Lung microvascular endothelial cell (primary cell): ENCODE measurements at regions not wholly inside any gene's neighbourhood (a gene's known extent, or its start where the extent isn't known, plus 50 kb on each side); places are given as distances from the start of the nearest gene placed in this dataset.

Experiments
- DNase-seq, 2 donors: peaks; one replicate each; pipeline versions ENCODE4 v3.0.0 to v3.0.0-alpha.2; 2010; ENCODE audit warnings: low read depth in 2 of 2

DNA sequence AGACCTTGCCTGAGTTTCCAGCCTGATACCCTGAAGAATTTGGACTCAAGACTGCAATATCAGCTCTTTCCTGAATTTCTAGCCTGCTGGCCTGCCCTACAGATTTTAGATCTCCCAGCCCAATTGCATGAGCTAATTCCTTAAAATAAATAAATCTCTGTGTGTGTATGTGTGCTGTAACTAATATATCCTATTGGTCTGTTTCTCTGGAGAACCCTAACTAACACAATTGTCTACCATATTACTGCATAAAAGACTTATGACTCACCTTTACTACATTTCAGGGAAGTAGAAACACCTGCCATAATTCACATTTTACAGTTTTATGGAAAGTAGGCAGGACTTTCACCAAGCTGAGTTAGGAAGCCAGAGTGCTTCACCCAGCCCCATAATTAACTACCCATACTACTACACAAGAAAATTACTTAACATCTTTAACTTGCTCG lies 90.7 kb upstream of the BEND6 start:
- peak in 1 of 2 donors; percentile 31 for DNase-seq

DNA sequence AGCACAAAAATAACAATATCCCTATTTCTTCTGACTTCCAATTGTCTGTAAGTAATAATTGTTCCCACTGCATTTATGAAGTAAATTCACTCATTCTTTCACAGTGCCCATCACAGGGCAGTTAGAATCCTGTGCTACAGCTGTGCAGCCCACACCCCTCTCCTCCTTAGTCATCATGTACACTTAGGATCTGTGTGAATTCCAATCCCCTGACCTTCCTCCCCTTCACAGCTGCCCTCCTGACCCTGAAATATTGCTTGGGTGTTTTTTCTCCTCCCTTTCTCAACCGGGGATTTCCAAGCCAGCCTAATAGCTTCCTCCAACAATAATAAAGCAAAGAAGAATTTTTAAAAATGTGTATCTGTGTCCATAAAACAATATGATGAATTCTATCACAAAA lies 91.5 kb upstream of the BEND6 start:
- peak in 1 of 2 donors; percentile 80 for DNase-seq

DNA sequence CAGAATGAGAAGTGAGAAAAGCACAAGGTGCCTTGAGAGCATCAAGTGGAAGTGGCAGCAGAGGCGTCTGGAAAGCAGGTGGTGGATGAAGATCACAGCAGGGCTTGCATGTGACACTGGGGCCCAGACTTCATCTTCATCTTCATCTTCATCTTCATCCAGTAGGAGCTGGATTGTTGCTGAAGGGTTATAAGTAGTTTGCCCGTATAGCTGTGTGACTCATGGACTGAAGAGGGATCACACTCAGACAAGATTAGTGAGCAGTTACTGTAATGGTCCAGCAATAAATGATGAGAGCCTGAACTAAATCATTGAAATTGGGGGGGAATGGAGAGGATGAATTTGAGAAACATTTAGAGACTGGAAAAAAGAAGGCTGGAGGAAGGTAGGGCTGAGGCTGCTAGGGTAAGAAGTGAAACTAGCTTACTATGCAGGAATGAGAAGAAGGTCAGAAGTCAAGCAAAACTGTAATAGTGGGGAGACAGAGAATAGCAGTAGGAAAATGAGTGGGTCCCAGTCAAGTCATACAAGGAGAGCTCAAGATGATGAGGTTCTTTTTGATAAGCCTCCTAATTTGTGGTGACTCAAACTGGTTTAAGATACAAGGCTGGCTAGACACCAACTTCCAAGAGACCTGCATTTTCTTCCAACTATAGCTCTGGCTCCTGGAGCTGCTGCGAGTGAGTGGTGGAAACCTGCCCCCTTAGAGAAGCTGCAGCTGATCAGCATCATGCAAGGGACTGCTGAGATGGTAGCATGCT lies 92.3 kb upstream of the BEND6 start:
- DNase-seq: peak in 1 of 2 donors; percentile 45

DNA sequence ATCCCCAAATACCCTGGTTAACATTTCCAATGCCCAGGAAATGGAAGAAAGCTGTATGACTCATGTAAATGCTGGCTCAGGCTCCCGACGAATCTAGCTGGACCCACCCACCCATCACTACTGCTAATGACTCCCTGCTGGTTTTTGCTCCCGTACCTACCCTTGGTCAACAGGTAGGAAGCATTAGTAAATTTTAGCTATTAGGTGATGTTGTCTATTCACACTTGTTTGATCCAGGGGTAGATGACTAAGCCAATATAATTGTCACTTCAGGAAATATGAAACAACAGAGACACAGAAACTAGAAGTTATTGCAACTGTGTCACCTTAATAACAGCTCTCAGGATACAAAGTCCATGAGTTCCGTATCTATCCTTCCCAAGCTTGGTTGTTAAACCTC lies 94.4 kb upstream of the BEND6 start:
- peak; percentile 36 to 63 for DNase-seq

DNA sequence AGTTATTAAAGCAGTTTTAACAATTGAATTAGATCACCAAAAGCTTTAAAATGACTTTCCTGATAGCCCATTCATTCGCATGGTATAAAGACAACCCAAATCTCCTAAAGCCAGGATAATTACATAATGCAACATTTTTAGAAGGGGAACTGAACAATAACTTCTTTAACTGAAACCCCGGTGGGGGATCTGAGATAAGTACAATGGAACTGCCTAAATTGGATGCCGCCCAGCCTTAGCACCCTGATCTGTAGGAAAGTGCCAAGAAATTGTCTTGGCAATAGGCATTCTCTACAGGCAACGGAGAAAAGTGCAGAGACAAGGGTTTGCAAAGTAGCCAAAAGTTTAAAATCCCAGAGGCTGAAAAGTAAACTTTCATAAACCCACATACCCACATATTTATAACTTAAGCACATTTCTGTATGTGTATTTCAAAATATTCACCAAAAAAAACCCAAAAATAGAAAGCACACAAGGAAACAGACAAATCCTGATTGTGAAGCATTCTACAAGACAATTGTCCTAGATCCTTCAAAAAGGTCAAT lies 98.8 kb upstream of the BEND6 start:
- DNase-seq: no peak

DNA sequence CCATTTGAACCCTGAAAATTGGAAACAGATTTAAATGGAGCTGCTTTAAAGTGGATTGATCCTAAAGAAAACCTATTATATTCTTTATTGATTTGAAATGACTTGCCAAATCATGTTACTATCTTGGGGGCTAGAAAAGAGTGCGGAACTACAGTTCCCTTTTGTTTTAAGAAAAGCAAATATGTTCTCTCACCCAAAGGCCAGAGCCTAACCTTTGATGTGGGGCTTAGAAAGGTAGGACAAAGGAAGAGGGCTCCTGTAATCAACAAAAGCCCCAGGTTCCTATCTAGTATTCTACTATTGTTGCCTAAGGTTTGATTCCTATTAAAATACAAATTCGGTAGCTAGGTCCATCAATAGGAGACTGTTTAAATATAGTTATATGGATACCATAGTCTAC lies 100.8 kb upstream of the BEND6 start:
- no peak for DNase-seq

DNA sequence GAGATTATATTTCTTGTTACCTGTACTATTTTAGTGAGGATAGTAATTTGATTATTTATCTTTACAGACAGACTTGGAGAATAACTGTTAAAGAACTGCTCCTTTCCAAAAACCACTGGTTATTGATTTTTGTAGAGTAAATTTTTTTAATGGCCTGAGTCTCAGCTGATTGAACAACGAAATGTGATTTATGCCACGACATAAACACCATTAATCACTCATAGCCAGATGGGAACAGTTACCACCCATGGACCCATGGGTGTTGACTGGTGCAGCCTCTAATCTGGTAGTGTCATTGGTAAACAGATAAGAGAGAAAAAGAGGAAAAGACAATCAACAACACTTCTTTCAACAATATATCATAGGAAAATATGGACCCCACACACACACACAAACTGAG lies 101.4 kb upstream of the BEND6 start:
- DNase-seq: no peak

DNA sequence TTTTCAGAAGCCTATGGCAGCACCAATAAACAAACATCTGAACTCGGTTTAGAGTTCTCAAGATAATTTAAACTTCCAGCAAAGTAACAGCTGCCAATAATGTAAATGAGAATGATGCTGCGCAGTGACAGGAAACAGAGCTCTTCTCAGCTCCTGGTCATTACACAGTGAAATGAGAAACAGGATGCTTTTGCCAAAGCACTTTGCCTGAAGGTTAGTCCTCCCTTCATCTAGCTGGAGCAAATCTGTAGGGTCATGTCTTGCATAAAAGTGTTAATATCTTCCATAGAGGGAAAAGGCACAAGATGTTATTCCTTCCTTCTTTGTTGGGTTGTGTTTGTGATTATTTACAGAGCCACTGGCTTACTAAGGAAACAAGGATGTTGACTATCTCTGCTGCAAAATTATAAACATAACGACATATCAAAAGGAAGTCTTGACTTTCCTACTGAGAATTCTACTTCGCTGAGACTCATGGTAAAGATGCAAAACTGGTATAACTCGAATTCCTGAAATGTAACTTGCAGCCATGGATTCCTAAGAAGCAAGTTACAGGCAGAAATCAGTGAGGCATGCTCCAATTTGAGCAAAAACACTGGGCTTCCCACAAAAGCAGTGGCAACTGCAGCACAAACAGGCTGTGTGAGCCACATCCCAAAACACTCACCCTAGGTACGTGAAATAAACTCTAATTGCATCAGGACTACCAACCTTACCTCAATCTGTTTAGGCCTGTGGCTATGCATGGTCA lies 102.5 kb upstream of the BEND6 start:
- peak in 1 of 2 donors; percentile 30 for DNase-seq

DNA sequence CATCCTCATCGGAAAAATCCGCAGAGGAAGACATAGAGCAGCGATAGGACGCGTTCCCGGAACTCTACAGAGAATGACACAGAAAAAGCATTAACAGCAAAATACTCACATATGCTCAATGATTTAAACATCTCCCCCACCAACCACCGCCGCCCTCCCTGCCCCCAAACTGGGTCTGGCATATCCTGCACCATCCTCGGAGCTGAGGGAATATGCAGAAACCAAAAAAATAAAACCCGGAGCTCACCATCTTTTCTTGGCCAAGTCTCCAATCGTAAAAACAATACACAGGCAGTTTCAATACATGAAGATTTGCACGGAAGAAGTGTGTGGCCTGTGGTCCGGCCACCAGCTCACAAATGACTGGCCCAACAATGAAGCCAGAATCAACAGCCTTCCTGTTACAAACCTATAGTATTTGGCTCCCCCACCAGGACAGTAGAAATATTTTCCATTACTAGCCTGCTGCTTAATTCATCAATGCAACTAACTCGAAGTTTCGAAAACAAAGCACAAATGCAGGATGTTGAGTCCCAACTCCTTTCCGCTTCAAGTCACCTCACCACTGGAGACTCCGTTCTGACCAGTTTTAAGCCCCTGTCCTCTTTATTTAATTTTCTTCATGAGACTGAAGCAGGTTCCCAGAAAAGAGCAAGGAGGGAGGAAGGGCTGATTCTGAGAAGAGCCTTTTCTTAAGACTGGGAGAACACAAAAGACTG lies 103.2 kb upstream of the BEND6 start:
- DNase-seq: peak; percentile 94 to 95

DNA sequence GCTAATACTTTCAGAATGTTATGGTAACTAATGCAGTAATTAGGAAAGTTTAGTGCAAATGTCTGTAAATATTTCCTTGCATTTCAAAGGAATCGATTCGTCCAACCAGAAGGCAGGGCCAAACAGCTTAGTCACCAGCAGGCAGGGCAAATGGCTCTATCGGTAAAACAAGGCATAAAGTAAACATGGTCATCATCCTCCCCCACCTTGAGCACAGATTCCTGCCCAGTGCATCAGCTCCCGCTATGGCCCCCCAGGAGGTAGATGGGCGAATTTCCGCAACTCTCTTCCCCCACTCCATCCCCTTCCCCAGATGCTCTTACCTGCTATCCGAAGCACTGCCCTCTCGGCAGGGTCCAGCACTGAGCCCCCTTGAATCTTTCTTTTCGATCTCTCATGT lies 103.8 kb upstream of the BEND6 start:
- DNase-seq: peak; percentile 42 to 58

DNA sequence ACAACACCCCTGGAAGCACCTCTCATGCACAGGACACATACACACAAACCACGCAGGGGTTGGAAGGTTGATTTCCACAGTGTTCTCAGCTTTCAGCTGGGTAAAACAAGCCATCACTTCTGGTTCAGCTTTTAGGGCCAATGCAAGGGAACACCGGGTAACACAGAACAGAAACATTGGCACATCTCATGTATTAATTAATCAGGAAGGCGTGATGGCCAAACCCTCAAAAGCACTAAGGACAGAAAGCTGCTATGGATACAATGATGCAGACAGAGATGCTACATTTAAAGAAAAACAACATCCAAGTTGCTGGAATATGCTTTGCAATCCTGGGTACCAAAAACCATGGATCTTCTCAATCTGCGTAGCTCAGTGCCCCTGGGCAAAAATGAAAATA lies 104.3 kb upstream of the BEND6 start:
- no peak for DNase-seq

DNA sequence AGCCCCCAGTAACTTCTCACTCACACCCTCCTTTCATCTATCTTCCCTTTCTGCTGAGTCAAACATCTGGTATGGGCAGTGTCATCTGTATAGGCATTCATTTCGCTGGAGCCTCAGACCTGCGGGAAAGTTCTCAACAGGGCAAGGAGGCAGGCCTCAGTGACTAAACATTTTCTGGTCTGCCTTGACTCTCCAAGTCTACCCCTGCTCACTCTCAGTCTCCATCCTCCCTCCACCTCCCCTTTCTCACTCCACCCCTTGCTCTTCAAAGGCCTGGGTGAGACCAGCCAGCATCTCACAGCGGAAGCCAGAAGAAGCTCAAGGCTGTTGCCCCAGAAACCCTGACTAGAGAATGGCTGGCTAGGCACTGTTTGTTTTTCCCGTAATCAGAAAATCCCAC lies 105.0 kb upstream of the BEND6 start:
- DNase-seq: peak in 1 of 2 donors; percentile 35

DNA sequence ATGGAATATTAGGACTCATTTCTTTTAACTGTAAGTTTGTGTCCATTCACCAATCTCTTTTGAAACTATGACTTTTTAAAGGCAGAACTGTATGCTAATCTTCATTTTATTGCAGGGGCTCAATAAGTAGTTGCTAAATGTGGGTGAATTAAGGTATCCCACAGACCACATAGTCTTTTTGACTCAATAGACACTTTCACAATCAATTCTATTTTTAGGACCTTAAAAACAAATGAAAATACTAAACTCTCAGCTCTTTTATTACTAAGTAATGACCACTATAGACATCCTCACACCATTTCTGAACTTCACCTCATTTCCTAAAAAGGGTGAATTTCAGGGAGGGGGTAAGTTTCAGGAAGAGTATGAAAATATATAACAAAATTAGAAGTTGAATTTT lies 106.8 kb upstream of the BEND6 start:
- no peak for DNase-seq

DNA sequence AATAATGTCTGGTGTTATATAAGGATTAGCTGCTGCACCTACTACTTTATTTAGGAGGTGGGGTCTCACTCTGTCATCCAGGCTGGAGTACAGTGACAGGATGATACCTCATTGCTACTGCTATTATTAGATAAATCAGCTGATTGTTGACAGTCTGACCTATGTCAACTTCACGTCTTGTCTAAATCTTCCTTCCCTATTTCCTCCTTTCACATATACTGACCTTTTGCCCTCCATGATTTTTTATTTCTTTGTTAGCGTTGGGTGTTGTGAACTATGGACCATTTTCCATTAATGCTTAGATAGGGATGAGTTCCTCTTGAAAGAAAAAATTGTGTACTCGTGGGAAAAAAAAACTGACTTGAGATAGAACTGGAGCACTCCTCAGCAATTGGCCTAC lies 109.9 kb upstream of the BEND6 start:
- DNase-seq: no peak

DNA sequence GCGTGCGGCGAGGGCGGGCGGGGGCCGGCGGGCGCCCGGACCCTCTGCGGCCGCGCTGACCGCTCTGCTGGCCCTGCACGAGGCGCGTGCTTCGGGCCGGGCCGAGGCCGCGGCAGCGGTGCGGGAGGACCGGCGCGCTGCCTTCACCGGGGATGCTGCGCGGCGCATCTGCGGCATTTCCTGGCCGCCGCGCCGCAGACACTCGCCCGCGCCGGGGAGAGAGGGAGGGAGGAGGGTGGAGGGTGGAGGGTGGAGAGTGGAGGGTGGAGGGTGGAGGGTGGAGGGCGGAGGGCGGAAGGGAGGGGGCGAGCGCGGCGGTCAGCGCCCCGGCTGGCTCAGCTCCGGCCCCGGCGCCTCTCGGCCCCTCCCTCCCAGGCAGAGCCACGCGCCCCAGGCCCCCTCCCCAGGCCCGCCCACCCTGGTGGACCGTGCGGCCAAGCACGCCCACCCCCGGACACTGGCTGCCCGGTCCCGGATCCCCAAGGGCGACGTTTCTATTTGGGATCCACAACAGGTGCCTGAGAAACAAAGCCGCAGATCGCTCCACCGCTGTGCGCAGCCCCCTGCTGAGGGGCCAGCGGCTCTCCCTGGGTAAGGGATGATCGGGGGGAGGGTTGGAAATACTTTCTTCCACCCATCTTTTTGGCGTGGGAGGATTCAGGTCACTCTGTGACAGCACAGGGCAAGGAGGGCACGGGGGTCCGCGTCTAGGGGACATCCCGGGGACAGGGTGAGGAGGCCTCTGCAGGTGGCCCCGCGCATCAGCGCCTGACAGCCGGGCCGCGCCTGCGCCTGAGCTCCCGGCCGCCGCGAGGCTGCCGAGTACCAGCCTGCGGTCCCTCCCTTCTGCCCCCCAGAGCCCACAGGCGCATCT lies 111.2 kb upstream of the BEND6 start:
- peak; percentile 90 to 95 for DNase-seq

DNA sequence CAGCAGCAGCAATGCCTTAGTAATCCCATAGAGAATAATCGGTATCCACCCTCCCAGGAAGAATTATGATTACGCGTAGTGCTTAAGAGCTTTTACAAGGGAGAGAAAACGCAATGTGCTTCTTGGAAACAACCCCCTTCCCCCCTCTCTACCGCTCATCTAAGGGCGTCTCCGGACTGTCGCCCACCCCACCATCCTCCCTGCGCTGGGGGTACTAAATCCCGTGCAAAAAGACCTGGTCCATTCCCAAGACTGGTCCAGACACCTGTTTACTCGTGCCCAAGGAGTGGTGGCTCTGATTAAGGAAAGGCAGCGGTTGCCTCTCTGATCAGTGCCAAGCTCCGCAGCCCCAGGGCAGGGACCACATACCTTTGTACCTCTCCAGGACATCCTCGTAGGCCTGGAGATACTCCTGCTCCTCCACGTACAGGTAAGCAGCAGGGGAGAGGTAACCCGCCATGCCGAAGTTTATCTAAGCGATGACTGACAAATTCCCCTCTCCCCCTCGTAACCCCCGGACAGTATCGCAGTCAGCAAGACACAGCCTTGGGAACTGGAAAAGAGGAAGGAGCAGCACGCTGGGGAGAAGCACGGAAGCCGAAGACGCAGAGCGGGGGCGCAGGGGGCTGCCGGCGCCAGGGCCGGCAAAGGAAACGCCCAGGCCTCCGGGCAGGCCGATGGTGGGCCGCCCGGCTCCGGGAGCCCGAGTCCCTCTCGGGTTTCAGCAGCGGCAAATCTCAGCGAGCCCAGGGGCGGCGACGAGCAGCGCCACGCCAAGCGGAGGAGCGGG lies 112.0 kb upstream of the BEND6 start:
- DNase-seq: peak; percentile 31 to 67

DNA sequence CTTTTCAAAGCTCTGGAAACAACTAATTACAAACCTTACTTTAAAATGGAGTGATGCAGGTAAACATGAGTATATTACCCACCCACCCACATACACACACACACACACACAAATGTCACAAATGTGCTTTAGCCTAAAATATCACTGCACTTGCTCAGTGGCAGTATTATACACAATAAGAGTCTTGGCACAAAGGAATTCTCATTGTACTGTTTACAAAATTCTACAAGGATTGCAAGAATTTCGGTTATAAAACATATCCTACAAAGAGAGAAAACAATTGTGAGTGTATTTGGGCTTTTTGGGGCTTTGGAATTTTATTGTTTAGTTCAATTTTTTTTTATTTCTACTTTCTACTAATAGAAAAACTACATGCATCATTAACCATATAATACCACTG lies 113.2 kb upstream of the BEND6 start:
- DNase-seq: peak in 1 of 2 donors; percentile 26

DNA sequence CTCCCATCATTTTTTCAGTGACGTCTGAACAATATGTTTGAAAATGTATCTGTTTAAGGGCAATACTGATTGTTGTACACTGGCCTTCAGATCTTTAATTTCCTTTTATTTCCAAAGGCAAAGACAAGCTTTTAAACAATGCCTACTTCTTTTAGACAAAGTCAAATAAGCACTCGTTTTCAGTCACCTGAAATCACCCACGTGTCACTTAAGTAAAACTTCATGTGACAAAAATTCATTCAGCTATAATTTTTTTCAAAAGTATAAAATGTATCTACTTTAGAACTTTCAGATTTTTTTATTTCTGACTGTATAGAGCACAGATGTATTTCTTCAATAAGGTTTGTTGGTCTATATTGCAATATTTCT lies 113.5 kb upstream of the BEND6 start:
- DNase-seq: no peak

DNA sequence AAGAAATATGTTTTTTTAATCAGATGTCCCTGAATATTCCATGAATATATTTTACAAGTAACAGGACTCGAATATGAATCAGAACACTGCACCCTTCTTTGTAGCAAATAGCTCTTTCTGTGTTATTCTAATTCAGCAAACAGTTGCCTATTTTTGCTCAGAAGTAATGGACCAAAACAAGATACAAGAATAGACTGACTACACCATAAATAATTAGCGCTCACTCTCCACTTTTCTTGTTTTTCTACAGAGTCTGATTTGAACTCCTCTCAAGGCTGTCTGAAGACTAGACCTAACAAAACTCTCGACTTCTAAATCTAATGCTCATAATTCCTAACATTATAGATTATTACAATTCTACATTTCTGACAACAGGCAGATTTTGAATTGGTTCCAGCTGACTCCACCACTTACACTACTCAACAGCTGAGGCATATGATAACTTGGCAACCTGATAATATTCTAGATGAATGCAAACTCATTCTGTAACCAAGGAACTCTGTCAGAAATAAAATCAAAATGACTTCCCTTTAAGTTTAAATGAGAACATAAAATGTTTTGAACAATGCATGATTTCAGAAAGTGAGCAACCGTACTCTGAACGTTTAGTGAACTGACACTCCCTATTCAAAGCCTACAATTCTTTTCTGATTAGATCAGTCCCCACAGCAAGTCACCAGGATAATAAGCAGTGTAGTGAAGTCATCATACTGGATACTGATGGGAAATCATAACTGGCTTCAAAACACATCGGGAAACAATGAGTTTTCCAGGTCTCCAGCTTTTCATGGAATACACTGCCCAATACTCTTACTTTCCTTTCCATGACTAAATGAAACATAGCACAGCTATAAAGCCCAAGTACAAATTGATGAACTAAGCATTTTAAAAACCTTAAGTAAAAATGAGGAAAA lies 114.2 kb upstream of the BEND6 start:
- DNase-seq: peak; percentile 90 to 96
